Sigmoid colon (tissue), 6 donors: ENCODE measurements at regions not wholly inside any gene's neighbourhood (a gene's known extent, or its start where the extent isn't known, plus 50 kb on each side); places are given as distances from the start of the nearest gene placed in this dataset.
"Not testable (repeated sequence)": the region's sequence is repeated elsewhere in the genome, so short reads cannot be mapped to it uniquely, and the experiment has no call there.

Experiments used
- DNase-seq: peaks from one replicate; pipeline ENCODE4 v3.0.0-alpha.2; 2019
- H3K27ac ChIP-seq, 4 donors: fragments of 200-600 bp; sonication (generic); one replicate each; pipeline ENCODE4 v1.5.1; 2016 to 2019; ENCODE audit warnings: mild to moderate bottlenecking in 1 of 4
- H3K27me3 ChIP-seq, 3 donors: fragments of 200-600 bp; sonication (generic); one replicate each; pipeline ENCODE4 v1.5.1; 2019; ENCODE audit warnings: mild to moderate bottlenecking in 1 of 3
- H3K36me3 ChIP-seq, 4 donors: fragments of 200-600 bp; sonication (generic); one replicate each; pipeline ENCODE4 v1.5.1; 2016 to 2019
- H3K4me1 ChIP-seq, 4 donors: fragments of 200-600 bp; sonication (generic); one replicate each; pipeline ENCODE4 v1.5.1; 2017 to 2019
- H3K4me3 ChIP-seq, 4 donors: fragments of 200-600 bp; sonication (generic); one replicate each; pipeline ENCODE4 v1.5.1; 2017 to 2019; ENCODE audit warnings: mild to moderate bottlenecking in 2 of 4, moderate library complexity in 1 of 4
- H3K9me3 ChIP-seq, 4 donors: fragments of 200-600 bp in 3 of 4; sonication (generic) in 3 of 4; one replicate each; pipeline versions ENCODE4 v1.5.1 to v1.6.1; 2013 to 2019
- CTCF ChIP-seq, 4 experiments: fragments of 450-650 bp in 3 of 4; fragments of 200-600 bp in 1 of 4; IDR thresholded peaks; one replicate each; pipeline ENCODE4 v1.5.1; 2016 to 2019; ENCODE audit warnings: antibody characterized with exemption in 4 of 4, mild to moderate bottlenecking in 3 of 4, moderate library complexity in 2 of 4
- EP300 ChIP-seq, 4 donors: sonication (generic); formaldehyde crosslinking; IDR thresholded peaks; one replicate each; pipeline ENCODE4 v1.6.1; 2017; ENCODE audit warnings: antibody characterized with exemption in 4 of 4
- POLR2A ChIP-seq, 2 donors: fragments of 450-650 bp; IDR thresholded peaks; one replicate each; pipeline ENCODE4 v1.6.1; 2016; ENCODE audit warnings: antibody characterized with exemption in 2 of 2, mild to moderate bottlenecking in 2 of 2, moderate library complexity in 2 of 2
- POLR2AphosphoS5 ChIP-seq, 4 donors: sonication (generic); formaldehyde crosslinking; IDR thresholded peaks; one replicate each; pipeline ENCODE4 v1.6.1; 2017; ENCODE audit warnings: antibody characterized with exemption in 4 of 4
- WGBS, 2 donors: extraction: QIAGEN DNeasy Blood & Tissue Kit; methylation state at CpG; one replicate each; pipeline ENCODE4 v1.1.7; 2013; 5-methylcytosine and 5-hydroxymethylcytosine counted together
- intact Hi-C: fragments of 100-400 bp; cut with DNase I; formaldehyde crosslinking; loops from one replicate; pipeline ENCODE4 v1.15.1; 2023
- donor health status: healthy with polysubstance abuse.
- donor health status: healthy.

- Histone ChIP-seq H3K27ac (no peak overlapping the region), H3K36me3 (no peaks in the 10 kb centered on the region), H3K4me1 (peaks cover 0 to 24% (median 21%) of the 10 kb centered on the region in 4 donors), H3K27me3 (no peaks in the 10 kb centered on the region), H3K9me3 (no peaks in the 10 kb centered on the region), H3K4me3 (no peak overlapping the region)
- intact Hi-C loops: loop anchor here (5.0 kb wide), 1 partner anchor 581 kb away; no protein-coding TSS in a partner anchor
- 86 to 92% methylated on average over 19 of the region's 19 CpGs for WGBS, 2 donors
- DNase-seq: no peak
- TF ChIP-seq POLR2AphosphoS5 (IDR thresholded peaks at IDR 0.05) (no peak), POLR2A (IDR thresholded peaks at IDR 0.05) (no peak), CTCF (IDR thresholded peaks at IDR 0.05) (no peak), EP300 (IDR thresholded peaks at IDR 0.05) (no peak)
Observed at GRCh38 chr20:48373555-48373934, 454.3 kb downstream of the PREX1 start.

- H3K4me1 ChIP-seq: peaks cover 0 to 25% (median 22%) of the 10 kb centered on the region in 4 donors
- not testable (repeated sequence) for H3K27me3 ChIP-seq, H3K36me3 ChIP-seq, DNase-seq, H3K27ac ChIP-seq, H3K4me3 ChIP-seq, H3K9me3 ChIP-seq
- intact Hi-C loops: loop anchor here (5.0 kb wide), 1 partner anchor 581 kb away; no protein-coding TSS in a partner anchor
- WGBS, 2 donors: 70 to 80% methylated on average over 34 of the region's 35 CpGs
Observed at GRCh38 chr20:48372851-48373554, 454.8 kb downstream of the PREX1 start.

GRCh38 chr20:48371211-48371610 lies 456.6 kb downstream of the PREX1 start:
- H3K4me3 ChIP-seq: no peak overlapping the region
- no peaks in the 10 kb centered on the region for H3K36me3 ChIP-seq
- H3K9me3 ChIP-seq: no peaks in the 10 kb centered on the region
- TF ChIP-seq POLR2A (IDR thresholded peaks at IDR 0.05) (no peak), EP300 (IDR thresholded peaks at IDR 0.05) (no peak), CTCF (IDR thresholded peaks at IDR 0.05) (no peak), POLR2AphosphoS5 (IDR thresholded peaks at IDR 0.05) (no peak)
- intact Hi-C loops: loop anchor here (5.0 kb wide), 1 partner anchor 579 kb away; no protein-coding TSS in a partner anchor
- 73 to 88% methylated on average over 4 of the region's 4 CpGs for WGBS, 2 donors
- H3K27me3 ChIP-seq: no peaks in the 10 kb centered on the region
- H3K4me1 ChIP-seq: peaks cover 0 to 35% (median 31%) of the 10 kb centered on the region in 4 donors
- H3K27ac ChIP-seq: no peak overlapping the region
- no peak for DNase-seq

GRCh38 chr20:48368580-48369021 lies 459.2 kb downstream of the PREX1 start:
- TF ChIP-seq POLR2AphosphoS5 (IDR thresholded peaks at IDR 0.05): peak; percentile 19 to 83 (median 46)
- peak overlapping the region; percentile 72 to 83 (median 77) for H3K27ac ChIP-seq
- intact Hi-C loops, H3K9me3 ChIP-seq, H3K27me3 ChIP-seq, H3K36me3 ChIP-seq: not testable (repeated sequence)
- WGBS, 2 donors: 82 to 83% methylated on average over 10 of the region's 10 CpGs
- peak; percentile 79 for DNase-seq
- H3K4me1 ChIP-seq: peaks cover 0 to 30% (median 25%) of the 10 kb centered on the region in 4 donors
- H3K4me3 ChIP-seq: peak overlapping the region in 1 of 4 donors; percentile 9

- H3K36me3 ChIP-seq, DNase-seq, H3K27me3 ChIP-seq, intact Hi-C loops, H3K9me3 ChIP-seq: not testable (repeated sequence)
- Histone ChIP-seq H3K4me1 (peaks cover 0 to 30% (median 25%) of the 10 kb centered on the region in 4 donors), H3K27ac (peak overlapping the region; percentile 72 to 83 (median 78)), H3K4me3 (peak overlapping the region in 1 of 4 donors; percentile 9)
- 18 to 31% methylated on average over 15 of the region's 28 CpGs for WGBS, 2 donors
Observed at GRCh38 chr20:48367541-48368358, 460.0 kb downstream of the PREX1 start.

- Histone ChIP-seq H3K4me3 (no peak overlapping the region), H3K36me3 (no peaks in the 10 kb centered on the region), H3K4me1 (peaks cover 0 to 30% (median 25%) of the 10 kb centered on the region in 4 donors), H3K27ac (no peak overlapping the region), H3K27me3 (no peaks in the 10 kb centered on the region), H3K9me3 (no peaks in the 10 kb centered on the region)
- DNase-seq: no peak
- TF ChIP-seq CTCF (IDR thresholded peaks at IDR 0.05): no peak
- TF ChIP-seq POLR2AphosphoS5 (IDR thresholded peaks at IDR 0.05): no peak
- no peak for TF ChIP-seq EP300 (IDR thresholded peaks at IDR 0.05)
- TF ChIP-seq POLR2A (IDR thresholded peaks at IDR 0.05): no peak
- WGBS, 2 donors: 96 to 97% methylated on average over 5 of the region's 5 CpGs
- intact Hi-C loops: no loop called here
Observed at GRCh38 chr20:48366230-48366629, 461.6 kb downstream of the PREX1 start.
